Left lobe of liver (tissue), 2 donors: ENCODE measurements at regions not wholly inside any gene's neighbourhood (a gene's known extent, or its start where the extent isn't known, plus 50 kb on each side); places are given as distances from the start of the nearest gene placed in this dataset.
"Not testable (repeated sequence)": the region's sequence is repeated elsewhere in the genome, so short reads cannot be mapped to it uniquely, and the experiment has no call there.

ENCODE experiments used
- ATAC-seq: fragments of 200-7000 bp; cut with Tn5 transposase; one replicate; pipeline ENCODE4 v1.9.1; 2020; ENCODE audit warnings: mild to moderate bottlenecking, moderate library complexity
- DNase-seq: peaks from one replicate; pipeline ENCODE4 v3.0.0-alpha.2; 2020; ENCODE audit warnings: low spot score
- donor health status: DM: no; HTN: no; CAD: no; lungs with moderate emphysema.
- donor health status: DM: no; HTN: yes; CAD: no.

DNA sequence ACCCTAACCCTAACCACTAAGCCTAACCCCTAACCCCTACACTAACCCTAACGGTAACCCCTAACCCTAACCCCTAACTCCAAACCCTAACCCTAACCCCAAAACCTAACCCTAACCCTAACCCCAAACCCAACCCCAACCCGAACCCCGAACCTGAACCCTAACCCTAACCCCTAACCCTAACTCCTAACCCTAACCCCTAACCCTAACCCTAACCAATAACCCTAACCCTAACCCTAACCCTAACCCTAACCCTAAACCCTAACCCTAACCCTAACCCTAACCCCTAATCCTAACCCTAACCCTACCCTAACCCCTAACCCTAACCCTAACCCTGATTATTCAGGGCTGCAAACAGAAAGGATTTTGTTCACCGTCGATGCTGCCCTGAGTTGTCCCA, 144.6 kb upstream of the DUSP22 start:
- ATAC-seq, DNase-seq: not testable (repeated sequence)

DNA sequence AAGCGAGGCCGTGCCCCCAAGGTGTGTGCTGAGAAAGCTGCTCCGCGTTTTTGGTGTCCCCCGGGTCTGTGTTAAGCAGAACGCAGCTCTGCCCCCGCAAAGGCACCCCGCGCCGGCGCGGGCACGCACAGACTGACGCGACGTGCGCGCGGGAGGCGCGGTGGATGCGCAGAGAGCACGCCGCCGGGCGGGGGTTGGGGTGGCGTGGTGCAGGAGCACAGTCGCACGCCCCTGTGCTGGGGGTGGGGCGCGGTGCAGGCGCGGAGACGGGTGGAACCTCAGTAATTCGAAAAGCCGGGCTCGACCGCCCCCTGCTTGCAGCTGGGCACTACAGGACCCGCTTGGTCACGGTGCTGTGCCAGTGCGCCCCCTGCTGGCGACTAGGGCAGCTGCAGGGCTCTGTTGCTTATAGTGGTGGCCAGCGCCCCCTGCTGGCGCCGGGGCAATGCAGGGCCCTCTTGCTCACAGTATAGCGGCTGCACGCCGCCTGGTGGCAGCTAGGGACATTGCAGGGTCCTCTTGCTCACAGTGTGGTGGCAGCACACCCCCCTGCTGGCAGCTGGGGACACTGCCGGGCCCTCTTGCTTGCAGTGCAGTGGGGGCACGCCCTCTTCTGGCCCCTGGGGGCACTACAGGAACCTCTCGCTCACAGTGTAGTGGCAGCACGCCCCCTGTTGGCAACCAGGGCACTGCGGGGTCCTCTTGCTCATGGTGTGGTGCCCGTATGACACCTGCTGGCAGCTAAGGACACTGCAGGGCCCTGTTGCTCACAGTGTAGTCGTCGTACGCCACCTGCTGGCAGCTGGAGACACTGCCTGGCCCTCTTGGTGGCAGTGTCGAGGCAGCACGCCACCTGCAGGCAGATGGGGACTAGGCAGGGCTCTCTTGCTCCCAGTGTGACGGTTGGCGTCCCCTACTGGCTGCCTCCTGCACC, 144.0 kb upstream of the DUSP22 start:
- DNase-seq, result peak; percentile 71
- peak; percentile 98 for ATAC-seq

DNA sequence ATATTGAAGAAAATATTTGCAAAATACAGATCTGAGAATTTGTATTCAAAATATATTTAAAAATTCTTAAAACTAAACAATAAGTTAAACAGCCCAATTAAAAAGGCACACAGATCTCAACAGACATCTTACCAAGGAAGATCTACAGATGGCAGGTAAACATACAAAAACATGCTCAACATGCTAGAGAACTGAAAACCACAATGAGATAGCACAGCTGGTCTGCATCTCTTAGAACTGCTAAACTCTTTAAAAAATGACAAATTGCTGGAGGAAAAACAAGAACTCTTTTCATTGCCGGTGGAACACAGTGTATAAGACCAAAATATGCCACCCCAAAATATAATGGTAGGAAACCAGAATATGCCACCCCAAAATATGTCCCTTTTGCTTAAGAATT, 142.1 kb upstream of the DUSP22 start:
- DNase-seq, ATAC-seq: not testable (repeated sequence)

DNA sequence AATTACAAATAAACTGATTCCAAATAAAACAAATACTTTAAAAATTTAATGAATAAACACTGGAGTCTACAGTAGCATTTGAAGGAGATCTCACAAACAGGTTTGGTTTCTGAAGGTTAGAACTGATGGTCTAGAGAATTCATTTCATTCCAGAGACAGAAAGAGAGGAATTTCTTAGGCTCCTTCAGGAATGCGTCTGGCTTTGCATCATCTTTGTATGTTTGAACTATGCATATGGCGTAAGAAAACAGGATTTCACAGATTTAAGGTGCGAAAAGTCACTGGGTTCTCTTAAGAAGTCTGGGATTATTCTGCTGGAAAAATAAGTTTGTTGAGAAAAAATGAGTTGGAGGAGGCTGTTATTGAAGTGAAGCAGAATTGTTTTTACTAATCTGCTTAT, 139.9 kb upstream of the DUSP22 start:
- not testable (repeated sequence) for ATAC-seq, DNase-seq

DNA sequence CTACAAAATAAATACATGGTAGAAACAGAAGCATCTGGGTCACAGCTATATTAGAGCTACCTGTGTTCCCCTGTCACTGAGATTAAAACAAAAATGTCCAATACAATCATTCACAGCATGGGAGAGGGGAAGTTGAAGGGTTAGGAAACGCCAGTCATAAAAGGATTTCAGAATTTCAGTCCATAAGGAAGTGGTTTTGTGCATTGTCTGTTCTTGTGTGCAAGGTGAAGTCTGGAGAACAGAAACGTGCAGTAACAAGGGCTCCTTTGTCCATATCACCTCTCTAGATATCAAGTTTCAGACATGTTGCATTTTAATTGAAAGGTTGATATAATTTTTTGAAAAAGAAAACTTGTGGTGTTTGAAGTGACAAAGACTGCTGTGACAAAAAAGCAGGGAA, 139.3 kb upstream of the DUSP22 start:
- not testable (repeated sequence) for ATAC-seq, DNase-seq

DNA sequence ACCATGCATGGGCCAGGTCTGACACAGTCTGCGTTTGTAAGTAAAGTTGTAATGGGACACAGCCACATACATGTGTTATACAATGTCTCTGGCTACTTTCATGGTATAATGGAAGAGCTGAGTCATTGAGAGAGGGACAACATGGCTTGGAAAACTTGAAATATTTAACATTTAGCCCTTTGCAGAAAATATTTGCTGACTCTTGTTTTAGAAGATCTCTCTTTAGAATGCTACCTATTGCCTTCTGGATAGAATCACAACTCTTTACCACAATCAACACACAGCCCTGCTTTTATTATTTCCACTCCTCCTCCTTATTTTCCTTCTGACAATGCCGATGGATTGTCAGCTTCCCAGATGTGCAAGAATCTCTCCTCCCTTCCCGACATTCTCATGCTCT, 138.4 kb upstream of the DUSP22 start:
- not testable (repeated sequence) for DNase-seq, ATAC-seq

DNA sequence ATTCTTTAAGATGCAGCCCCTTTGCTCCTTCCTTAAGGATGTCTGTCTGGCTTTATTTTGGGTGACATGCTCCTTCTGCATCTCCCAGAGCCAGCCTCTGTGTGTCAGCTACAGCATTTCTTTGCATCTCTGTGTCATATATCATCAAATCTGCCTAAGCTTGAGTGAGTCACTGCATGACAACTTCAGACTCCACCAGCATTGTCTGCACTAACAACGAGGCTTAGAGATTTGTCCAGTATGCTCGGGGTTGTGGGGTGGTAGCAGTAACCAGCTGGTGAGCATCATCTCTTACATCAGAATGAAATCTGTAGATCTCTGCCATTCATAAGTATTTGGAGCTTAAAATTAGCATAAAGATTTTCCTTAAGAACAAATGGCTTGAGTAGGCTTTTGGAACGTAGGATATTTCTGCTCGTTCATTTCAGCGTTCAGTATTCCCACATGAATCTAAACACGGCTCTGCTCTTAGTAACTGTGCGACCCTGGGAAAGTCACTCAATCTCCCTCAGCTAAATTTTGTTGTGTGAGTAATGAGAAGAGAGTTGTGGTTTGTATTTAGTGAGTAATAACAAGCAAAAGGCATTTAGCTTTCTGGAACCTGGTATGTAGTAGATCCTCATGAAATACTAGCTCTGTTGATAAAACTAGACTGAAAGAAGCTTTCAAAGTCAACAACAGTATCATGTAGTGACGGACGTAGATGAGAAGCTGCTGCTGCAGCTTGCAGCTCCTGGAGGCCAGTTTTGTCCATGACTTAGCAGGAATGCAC, 137.8 kb upstream of the DUSP22 start:
- ATAC-seq, DNase-seq: not testable (repeated sequence)

DNA sequence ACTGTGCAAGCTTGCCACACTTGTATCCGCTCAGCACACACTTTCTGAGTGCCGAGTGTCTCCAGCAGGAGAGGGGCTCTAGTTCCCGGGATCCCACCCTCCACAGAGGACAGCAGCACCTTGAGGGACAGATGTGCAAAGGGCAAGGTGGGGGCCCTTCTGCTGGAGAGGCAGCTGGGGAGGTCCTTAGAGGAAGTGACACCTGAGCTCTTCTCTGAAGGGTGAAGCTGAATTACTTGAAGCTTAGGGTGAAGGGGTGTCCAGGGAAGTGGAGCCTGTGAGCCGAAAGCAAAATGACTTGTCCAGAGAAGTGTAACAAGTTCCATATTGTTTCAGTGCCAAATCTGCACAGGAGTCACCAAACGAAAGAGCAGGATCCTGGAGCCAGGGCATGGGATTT, 136.3 kb upstream of the DUSP22 start:
- DNase-seq (no peak), ATAC-seq (no peak)

DNA sequence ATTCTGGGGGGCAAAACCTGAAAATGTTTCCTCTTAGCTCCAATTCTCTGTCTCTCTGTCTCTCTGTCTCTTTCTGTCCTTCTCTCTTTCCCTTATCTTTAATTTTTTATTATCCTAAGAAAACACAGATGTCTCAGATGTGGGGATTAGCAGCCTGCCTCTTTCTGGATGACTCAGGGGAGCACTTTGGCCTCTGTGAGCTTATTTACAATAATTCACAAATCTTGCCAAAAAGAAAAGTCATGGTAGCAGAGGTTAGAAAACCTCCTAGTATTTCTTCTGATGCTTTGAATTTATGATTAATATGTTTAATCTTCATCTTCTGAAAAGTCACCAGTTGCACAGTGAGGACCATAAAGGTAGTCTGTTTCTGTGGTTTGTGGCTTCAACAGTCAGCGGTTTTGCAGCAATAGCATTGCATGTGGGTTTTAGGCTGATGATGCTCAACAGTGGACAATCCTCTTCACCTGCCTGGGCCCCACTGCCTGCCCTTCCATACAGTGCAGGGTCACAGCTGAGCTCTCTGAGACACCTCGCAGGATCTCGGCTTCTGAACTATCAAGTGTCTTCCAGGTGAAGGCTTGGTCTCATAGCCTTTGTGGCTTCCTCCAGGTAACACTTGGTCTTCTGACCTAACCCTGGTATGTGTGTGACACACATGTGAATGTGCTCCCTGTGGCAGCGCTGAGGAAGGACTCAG, 135.7 kb upstream of the DUSP22 start:
- not testable (repeated sequence) for DNase-seq, ATAC-seq

DNA sequence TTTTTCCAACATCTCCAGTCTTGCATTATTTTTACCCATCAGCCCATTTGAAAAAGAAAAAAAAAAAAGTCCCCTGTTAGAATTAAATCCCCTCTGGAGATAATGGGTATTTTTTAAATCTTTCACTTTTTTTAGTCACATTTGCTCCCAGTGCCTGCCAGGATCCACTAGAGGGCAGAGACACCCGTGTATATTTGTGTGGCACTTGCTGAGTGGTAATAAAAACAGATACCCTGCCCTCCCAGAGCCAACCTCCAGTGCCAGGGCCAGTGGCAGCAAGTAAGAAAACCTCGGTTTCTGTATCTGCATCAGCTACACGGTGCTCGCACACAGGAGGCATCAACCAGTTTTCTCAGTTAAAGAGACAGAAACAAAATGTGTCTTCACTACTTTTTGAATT, 135.1 kb upstream of the DUSP22 start:
- DNase-seq, ATAC-seq: not testable (repeated sequence)

DNA sequence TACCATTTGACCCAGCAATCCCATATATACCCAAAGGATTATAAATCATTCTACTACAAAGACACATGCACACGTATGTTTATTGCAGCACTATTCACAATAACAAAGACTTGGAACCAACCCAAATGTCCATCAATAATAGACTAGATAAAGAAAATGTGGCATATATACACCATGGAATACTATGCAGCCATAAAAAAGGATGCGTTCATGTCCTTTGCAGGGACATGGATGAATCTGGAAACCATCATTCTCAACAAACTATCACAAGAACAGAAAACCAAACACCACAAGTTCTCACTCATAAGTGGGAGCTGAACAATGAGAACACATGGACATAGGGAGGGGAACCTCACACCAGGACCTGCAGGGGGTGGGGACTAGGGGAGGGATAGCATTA, 130.6 kb upstream of the DUSP22 start:
- not testable (repeated sequence) for ATAC-seq, DNase-seq

DNA sequence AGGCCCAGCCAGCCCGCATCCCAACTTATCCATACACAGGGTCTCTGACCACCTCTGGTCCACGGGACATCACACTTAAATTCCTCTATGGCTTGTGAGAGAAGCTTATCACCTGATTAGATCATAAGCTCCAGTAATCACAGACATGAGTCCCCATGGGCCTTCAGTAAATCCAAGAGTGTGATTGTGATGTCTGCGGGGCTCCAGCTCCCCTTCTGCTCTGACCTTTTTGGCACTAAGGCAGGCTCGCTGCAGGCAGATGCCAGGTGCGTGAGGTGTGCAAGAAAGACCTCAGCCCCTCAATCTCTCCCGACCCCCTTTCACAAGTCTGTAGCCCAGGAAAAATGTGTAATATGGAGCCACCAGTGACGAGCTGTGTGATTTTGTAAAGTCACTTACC, 127.6 kb upstream of the DUSP22 start:
- ATAC-seq, result no peak
- DNase-seq, result no peak

DNA sequence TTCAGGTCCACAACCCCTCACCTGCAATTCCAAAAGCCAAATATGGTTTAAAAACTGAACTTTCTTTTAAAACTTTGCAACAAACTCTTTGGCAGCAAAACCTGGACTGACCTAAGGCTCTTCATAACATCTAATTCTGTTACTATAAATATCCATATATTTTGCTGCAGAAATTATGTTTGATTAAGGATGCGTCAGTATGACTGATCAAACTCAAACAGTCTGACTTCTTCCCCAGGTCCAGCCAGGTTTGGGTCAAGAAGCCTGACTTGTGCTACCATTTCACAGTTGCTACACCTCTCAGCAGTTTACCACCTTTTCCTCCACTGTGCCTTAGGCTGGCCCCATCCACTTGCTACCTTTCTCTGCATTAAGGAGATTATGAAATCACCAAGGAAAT, 127.0 kb upstream of the DUSP22 start:
- DNase-seq (no peak), ATAC-seq (no peak)

DNA sequence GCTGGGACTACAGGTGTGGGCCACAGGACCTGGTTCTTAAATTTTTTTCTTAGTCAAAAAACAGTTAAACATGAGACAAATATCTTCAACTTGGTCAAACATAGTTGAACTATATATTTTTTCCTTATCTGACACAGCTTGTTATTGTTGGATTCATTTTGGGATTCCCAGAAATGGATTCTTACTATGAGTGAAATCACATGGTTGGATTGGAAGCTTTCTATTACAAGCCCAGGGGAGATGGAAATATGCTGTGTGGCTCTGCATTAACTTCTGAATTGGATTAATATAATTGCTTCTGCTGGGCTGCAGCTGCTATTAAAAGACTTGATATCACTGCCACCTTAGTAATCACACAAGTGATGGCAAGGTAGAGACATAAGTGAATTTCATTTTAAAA, 126.4 kb upstream of the DUSP22 start:
- ATAC-seq (no peak), DNase-seq (no peak)

DNA sequence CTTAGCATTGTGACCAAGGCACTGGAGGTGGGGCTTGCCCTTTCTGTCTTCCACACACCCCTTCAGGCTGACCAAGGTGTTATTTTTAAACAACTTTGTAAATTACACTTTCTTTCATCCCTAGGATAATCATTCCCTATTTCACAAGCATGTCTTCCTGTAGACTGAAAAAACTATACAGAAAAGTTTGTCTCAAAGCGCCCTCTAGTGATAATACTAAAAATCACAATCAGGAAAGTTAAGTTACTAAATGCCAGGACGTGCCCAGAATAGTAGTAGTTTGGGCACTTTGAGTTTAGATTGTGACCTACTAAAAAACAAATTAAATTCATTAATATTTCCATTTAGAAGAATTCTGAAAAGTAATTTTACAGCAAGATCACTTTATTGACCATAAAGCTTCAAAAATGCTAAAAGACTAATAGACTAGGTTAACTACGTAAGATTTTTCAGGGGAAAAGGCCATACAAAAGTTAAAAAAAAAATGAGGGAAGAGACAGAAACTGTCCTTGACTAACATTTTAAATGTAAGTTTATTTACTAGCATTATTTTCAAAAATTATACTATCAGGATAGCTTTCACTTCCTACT, 123.3 kb upstream of the DUSP22 start:
- DNase-seq, result no peak

DNA sequence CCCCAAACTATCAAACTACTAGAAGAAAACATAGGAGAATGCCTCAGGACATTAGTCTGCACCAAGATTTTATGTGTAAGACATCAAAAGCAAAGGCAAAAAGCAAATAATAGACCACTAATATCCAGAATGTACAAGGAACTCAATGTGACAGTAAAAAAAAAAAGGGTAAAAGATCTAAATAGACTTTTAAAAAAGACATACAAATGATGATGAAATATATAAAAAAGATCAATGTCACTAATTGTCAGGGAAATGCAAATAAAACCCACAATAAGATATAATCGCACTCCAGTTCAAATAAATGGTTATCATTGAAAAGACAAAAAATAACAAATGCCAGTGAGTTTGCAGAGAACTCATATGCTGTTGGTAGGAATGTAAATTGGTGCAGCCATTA, 118.3 kb upstream of the DUSP22 start:
- DNase-seq, result no peak
- ATAC-seq, result no peak

More for the DNA sequence above, 123.3 kb upstream of the DUSP22 start:
- peak; percentile 86 for ATAC-seq

DNA sequence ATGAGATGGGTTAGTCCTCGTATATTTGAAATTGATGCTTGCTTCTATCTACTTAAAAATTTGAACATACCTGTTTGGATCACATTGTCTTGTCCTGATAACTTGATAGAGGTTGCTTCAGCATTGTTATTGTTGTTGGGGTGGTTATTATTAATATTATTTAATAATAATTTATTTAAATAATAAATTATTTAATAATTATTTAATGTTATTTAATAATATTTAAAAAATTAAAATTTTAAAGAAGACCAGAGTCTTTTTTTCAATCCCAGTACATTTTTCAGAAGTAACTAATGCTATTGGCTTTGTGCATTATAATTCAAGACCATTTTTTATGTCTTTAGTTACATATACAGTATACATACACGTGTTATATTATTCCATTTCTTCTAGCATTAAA, 116.6 kb upstream of the DUSP22 start:
- no peak for ATAC-seq
- no peak for DNase-seq

DNA sequence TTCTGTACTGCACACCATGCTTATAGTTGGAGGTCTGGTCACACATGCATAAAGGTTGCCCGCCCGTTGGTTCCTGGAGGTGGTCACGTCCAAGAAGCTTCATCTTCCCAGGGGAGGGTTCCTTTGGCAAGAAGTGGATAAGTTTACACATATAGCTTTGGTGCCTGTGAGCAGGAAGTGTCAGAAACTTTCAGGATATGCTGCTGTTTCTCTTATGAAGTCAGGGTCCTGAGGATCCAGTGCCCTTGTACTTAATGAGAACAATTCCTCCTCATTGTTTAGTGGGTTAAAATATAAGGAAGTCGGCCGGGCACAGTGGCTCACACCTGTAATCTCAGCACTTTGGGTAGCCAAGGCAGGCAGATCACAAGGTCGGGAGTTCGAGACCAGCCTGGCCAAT, 115.5 kb upstream of the DUSP22 start:
- no peak for ATAC-seq
- no peak for DNase-seq

DNA sequence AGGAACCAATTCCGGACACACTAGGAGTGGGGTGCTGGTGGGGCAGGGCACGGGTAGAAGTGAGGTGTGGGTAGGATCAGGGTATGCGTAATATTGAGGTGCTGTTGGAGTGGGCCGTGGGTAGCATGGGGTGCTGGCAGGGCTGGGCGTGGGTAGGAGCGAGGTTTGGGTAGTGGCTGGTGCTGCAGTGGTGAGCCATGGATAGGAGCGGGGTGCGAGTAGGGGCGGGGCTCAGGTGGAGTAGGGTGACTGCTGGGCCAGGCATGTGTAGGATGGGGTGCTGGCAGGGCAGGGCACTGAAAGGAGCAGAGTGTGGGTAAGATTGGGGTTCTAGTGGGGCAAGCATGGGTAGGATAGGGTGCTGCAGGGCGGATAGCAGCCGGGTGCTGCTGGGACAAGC, 114.2 kb upstream of the DUSP22 start:
- DNase-seq, result no peak
- no peak for ATAC-seq

DNA sequence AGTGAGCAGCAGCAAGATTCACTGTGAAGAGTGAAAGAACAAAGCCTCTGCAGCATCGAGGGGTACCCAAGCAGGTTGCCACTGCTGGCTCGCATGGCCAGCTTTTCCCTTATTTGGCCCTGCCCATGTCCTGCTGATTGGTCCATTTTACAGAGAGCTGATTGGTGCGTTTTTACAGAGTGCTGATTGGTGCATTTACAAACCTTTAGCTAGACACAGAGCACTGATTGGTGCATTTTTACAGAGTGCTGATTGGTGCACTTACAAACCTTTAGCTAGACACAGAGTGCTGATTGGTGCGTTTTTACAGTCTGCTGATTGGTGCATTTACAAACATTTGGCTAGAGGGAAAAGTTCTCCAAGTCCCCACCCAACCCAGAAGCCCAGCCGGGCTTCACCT, 113.4 kb upstream of the DUSP22 start:
- DNase-seq, ATAC-seq: not testable (repeated sequence)
